Ishikawa (cell line): ENCODE measurements at regions not wholly inside any gene's neighbourhood (a gene's known extent, or its start where the extent isn't known, plus 50 kb on each side); places are given as distances from the start of the nearest gene placed in this dataset.

Experiments
- CEBPB ChIP-seq: IDR thresholded peaks from 2 replicates; pipeline ENCODE4 v1.6.1; 2012
- CREB1 ChIP-seq: IDR thresholded peaks from 2 replicates; pipeline ENCODE4 v1.6.1; 2012; ENCODE audit warnings: low read depth
- EGR1 ChIP-seq: IDR thresholded peaks from 2 replicates; pipeline ENCODE4 v1.6.1; 2012
- EP300 ChIP-seq: IDR thresholded peaks from 2 replicates; pipeline ENCODE4 v1.6.1; 2012; ENCODE audit warnings: borderline replicate concordance
- FOXM1 ChIP-seq: IDR thresholded peaks from 2 replicates; pipeline ENCODE4 v1.6.1; 2012; ENCODE audit warnings: low read depth, borderline replicate concordance
- NFIC ChIP-seq: IDR thresholded peaks from 2 replicates; pipeline ENCODE4 v1.6.1; 2012
- RAD21 ChIP-seq: IDR thresholded peaks from 2 replicates; pipeline ENCODE4 v1.6.1; 2012; ENCODE audit warnings: low read depth
- TAF1 ChIP-seq: IDR thresholded peaks from 2 replicates; pipeline ENCODE4 v1.6.1; 2012; ENCODE audit warnings: low read depth, mild to moderate bottlenecking
- TCF12 ChIP-seq: IDR thresholded peaks from 2 replicates; pipeline ENCODE4 v1.6.1; 2012; ENCODE audit warnings: low read depth
- TEAD4 ChIP-seq: IDR thresholded peaks from 2 replicates; pipeline ENCODE4 v1.6.1; 2012
- YY1 ChIP-seq: IDR thresholded peaks from 2 replicates; pipeline ENCODE4 v1.6.1; 2012; ENCODE audit warnings: low read depth
- ZBTB7A ChIP-seq: IDR thresholded peaks from 2 replicates; pipeline ENCODE4 v1.6.1; 2012; ENCODE audit warnings: low read depth
- TF ChIP-seq, protein P1 (sequence below): IDR thresholded peaks from 2 replicates; pipeline ENCODE4 v1.6.1; 2012
- TF ChIP-seq, protein P2 (sequence below): IDR thresholded peaks from 2 replicates; pipeline ENCODE4 v1.6.1; 2012; ENCODE audit warnings: low read depth, mild to moderate bottlenecking
- TF ChIP-seq, protein P3 (sequence below): IDR thresholded peaks from 2 replicates; pipeline ENCODE4 v1.6.1; 2012

DNA sequence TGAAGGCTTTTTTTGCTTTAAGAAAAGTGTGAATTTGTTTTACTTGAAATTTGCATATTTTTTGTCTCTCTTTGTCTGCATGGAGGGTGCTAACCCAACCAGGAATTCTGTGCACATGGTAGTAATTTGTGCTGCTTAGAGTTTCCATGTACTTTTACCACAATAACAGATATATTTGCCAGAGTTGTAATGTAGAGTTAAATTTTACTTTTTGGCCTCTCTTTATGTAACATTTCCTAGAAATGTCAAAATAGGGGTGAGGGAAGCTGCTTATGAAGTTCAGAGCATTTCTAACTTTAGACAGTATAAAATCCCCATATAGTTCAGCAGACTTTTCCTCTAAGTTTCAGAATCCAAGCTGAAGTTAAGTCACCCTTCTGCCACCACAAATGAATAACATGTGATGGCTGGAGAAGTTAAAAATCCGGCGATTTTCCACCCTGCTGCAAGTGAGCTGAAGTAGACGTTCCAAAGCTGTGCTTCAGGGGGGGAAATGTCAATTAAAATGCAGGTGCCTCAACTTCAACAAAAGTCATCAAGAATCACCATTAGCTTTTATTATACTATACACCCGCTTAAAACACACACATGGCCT, 385.7 kb upstream of the NR2F2 start:
- TF ChIP-seq EGR1 (no peak), CREB1 (no peak), ZBTB7A (no peak), RAD21 (no peak), TEAD4 (no peak), FOXM1 (no peak), NFIC (no peak), YY1 (no peak), CEBPB (no peak), TCF12 (no peak), TAF1 (no peak)
- TF ChIP-seq, protein P1, sequence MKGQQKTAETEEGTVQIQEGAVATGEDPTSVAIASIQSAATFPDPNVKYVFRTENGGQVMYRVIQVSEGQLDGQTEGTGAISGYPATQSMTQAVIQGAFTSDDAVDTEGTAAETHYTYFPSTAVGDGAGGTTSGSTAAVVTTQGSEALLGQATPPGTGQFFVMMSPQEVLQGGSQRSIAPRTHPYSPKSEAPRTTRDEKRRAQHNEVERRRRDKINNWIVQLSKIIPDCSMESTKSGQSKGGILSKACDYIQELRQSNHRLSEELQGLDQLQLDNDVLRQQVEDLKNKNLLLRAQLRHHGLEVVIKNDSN = no peak
- TF ChIP-seq, protein P2, sequence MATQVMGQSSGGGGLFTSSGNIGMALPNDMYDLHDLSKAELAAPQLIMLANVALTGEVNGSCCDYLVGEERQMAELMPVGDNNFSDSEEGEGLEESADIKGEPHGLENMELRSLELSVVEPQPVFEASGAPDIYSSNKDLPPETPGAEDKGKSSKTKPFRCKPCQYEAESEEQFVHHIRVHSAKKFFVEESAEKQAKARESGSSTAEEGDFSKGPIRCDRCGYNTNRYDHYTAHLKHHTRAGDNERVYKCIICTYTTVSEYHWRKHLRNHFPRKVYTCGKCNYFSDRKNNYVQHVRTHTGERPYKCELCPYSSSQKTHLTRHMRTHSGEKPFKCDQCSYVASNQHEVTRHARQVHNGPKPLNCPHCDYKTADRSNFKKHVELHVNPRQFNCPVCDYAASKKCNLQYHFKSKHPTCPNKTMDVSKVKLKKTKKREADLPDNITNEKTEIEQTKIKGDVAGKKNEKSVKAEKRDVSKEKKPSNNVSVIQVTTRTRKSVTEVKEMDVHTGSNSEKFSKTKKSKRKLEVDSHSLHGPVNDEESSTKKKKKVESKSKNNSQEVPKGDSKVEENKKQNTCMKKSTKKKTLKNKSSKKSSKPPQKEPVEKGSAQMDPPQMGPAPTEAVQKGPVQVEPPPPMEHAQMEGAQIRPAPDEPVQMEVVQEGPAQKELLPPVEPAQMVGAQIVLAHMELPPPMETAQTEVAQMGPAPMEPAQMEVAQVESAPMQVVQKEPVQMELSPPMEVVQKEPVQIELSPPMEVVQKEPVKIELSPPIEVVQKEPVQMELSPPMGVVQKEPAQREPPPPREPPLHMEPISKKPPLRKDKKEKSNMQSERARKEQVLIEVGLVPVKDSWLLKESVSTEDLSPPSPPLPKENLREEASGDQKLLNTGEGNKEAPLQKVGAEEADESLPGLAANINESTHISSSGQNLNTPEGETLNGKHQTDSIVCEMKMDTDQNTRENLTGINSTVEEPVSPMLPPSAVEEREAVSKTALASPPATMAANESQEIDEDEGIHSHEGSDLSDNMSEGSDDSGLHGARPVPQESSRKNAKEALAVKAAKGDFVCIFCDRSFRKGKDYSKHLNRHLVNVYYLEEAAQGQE = no peak
- TF ChIP-seq, protein P3, sequence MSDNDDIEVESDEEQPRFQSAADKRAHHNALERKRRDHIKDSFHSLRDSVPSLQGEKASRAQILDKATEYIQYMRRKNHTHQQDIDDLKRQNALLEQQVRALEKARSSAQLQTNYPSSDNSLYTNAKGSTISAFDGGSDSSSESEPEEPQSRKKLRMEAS = no peak

DNA sequence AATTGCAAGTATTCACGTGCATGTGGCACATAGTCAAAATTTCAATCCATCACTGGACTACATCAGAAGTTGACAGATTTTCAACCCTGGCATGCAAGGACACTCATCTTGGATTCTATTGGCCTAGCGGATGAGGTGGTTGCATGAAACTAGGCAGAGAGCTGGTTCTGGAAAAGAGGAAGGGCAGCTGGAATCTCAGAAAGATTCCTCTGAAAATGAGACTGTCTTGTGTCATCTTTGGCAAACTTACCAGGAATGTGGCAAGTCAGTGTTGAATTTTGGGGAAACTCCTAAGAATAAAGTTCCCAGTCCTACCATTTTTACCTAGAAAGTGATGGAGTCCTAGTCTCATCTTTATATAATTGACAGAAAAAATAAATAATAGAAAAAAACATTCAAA, 384.3 kb upstream of the NR2F2 start:
- no peak for TF ChIP-seq CREB1

DNA sequence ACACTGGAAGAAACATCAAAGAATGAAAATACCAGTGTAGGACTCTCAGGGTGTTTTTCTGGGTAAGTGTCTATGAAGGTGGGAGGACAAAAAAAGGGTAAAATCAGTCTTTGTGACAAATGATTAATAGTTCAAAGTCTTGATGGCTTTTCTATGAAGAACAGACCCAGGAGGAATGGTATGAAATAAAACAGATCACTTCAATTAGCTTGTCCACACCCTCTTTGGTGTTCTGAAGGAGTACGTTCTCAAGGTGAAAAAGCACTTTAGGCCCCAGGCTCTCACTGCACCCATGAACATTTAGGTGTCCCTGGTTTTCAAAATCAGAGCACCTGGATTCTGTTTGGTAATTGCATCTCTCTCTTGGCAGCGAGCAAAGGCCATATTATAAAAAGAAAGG, 383.6 kb upstream of the NR2F2 start:
- TF ChIP-seq TAF1 = no peak
- no peak for TF ChIP-seq CEBPB
- no peak for TF ChIP-seq EGR1

DNA sequence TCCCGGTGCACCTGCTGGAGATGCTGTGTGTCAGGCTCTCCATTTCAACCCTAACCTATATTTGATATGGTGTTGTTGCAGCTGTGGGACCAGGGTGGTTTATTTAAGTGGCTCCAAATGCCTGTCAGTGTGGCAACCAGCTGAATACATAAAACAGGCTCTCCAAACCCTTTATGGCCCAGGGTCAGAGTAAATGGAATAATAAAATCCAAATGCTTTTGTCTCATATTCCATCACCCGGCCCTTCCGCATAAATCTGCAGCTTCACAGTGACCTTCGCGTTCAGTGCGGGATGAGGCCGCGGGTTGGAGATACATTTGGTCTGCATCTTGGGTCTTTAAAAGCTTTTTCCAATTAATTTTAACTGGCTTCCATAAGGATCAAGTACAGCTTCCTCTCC, 382.1 kb upstream of the NR2F2 start:
- TF ChIP-seq, protein P2 = no peak
- TF ChIP-seq CREB1 (no peak), ZBTB7A (no peak), CEBPB (no peak), EGR1 (no peak), EP300 (no peak), YY1 (no peak), RAD21 (no peak), NFIC (no peak), TEAD4 (no peak), TAF1 (no peak), FOXM1 (no peak), TCF12 (no peak)
- TF ChIP-seq, protein P3 = no peak
- TF ChIP-seq, protein P1 = no peak

DNA sequence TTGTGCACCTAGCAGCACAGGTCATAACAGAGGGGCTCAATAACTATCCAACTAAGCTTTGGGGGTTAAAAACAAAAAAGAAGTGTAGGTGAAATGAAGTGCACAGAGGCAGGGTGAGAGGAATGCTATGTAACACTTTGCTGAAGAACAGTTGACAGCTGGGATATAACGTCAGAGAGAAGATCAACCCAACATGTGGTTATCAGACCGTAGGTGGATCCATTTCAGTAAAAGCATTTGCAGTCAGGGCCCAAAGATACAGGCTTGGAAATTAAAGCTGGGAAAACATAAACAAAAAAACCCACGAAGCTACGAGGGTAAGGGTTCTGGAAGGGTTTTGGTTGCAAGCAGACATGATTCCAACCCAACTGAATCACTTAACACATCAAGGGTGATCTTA, 377.5 kb upstream of the NR2F2 start:
- TF ChIP-seq TAF1 (no peak), TCF12 (no peak), TEAD4 (no peak), CREB1 (no peak), EP300 (no peak), EGR1 (no peak), RAD21 (no peak), NFIC (no peak)

DNA sequence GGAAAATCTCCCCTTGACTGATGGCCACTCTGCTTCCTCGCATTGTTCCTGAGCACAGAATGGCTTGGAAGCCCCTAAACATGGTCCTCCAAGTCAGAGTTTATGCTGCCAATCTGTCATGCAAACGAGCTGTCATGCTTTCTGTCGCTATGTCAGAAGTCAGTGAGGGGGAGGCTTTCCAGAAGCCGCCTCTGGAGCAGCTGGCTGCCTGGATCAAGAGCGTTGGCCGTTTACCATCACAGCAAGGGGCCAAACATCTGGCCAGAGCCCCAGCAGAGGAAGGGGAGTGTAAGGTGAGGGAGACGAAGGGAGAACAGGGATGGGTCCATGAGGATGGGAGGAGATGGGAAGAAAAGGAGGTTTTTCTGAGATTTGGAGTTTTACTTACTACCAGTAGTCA, 372.6 kb upstream of the NR2F2 start:
- TF ChIP-seq ZBTB7A (no peak), TCF12 (no peak), YY1 (no peak), EP300 (no peak), NFIC (no peak), CEBPB (no peak), FOXM1 (no peak), CREB1 (no peak), TEAD4 (no peak)

DNA sequence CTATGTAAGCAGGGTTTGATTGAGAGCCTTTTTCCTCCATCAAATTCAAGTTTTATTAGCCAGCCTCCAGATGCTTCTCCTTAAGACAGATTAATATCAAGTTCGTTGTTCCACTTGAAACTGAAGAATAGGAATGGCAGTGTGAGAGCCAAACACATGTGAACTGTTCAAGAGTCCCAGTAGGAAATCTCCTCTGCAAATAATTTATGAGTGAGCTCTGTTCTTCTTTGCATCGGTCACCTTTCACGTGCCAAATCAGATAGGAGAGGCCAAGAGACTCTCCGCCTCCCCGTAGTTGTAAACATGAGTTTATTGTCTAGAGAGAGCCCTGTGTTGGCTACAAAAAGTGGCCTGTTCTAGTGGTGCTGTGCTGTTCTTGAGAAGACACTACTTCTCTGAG, 372.1 kb upstream of the NR2F2 start:
- TF ChIP-seq ZBTB7A (no peak), CREB1 (no peak), EGR1 (no peak), TAF1 (no peak), RAD21 (no peak), EP300 (no peak), TCF12 (no peak), YY1 (no peak), CEBPB (no peak), TEAD4 (no peak)
- TF ChIP-seq, protein P3 = no peak
- TF ChIP-seq, protein P2 = no peak
- TF ChIP-seq, protein P1 = no peak
